ENCODE measurements at regions not wholly inside any gene's neighbourhood (a gene's known extent, or its start where the extent isn't known, plus 50 kb on each side); places are given as distances from the start of the nearest gene placed in this dataset.

DNA sequence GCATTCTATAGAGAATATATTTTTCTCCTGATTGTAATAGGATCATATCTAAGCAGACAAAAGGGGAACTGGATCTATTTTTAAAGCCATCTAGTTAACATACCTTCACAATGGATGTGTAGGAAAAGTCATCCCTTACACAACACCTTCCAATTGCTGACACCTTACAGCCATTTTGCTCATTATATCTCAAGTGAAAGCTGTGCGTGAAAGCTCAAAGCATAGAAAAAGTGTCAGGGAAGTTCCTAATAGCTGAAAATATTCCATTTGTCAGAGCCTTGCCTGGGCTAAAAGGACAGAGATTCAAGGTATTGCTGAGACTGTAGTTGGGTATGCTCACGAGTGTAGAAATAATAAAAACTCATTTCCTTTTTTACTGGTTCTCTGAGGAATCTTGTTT lies 340.6 kb upstream of the KLHL1 start:
- Histone ChIP-seq H3K4me1 (ENCODE audit: control insufficient read depth, insufficient read depth, low read length) (no peaks in the 10 kb centered on the region), H3K9me3 (ENCODE audit: control insufficient read depth, low read length) (no peaks in the 10 kb centered on the region), H3K27ac (ENCODE audit: low read length) (no peak overlapping the region), H3K4me3 (ENCODE audit: low read length) (no peak overlapping the region), H3K27me3 (ENCODE audit: control insufficient read depth, insufficient read depth) (no peaks in the 10 kb centered on the region)
- 63% methylated on average over 2 of the region's 2 CpGs for WGBS
- no peak for ATAC-seq
- DNase-seq: no peak
- intact Hi-C loops (cut with DNase I): no loop called here

DNA sequence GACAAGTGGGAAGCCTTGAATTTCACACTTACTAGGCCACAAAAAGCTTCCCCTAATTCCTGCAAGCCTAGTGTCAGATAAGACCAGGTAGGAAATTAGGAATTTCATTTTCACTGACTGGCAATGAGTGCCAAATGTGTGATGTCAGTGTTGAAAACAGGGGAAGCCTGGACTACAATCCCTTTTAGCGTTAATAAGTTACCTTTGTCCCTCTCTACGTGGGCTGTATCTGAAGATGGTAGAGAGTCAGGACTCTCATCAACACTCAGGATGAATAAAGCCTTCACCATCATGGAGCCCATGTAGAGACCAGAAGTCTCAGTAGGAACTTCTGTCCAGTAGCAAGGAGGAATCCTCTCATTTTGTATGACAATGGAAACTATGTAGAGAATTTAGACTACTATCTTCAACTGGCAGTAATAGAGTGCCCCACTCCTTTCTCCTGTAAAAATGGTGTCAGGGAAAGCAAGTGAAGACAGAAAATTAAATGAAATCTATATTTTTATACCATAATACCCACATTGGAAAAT lies 324.1 kb upstream of the KLHL1 start:
- no peak overlapping the region for H3K4me3 ChIP-seq (ENCODE audit: low read length)
- ATAC-seq (no peak), DNase-seq (no peak)
- no peak overlapping the region for H3K27ac ChIP-seq (ENCODE audit: low read length)
- intact Hi-C loops (cut with DNase I): no loop called here
- no peaks in the 10 kb centered on the region for H3K4me1 ChIP-seq (ENCODE audit: control insufficient read depth, insufficient read depth, low read length)
- 72% methylated on average over 2 of the region's 2 CpGs for WGBS
- H3K27me3 ChIP-seq (ENCODE audit: control insufficient read depth, insufficient read depth): no peaks in the 10 kb centered on the region
- no peaks in the 10 kb centered on the region for H3K9me3 ChIP-seq (ENCODE audit: control insufficient read depth, low read length)

DNA sequence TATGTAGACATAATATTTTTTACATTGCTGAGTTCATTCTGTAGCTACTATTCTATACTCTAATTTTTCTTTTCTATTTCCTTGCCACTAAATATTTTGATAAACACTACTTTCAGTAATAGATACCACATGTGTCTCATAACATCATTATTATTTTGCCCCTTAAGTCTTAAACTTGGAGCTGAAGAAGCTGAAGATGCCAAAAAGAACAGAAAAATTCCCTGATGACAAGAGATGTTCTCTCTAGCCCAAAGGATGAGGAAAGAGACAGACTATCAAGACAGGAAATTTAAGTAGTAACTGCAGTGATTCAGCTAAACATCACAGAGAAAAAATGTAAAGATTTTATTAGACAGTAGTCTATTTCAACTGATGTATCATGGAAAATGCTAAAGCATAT lies 322.0 kb upstream of the KLHL1 start:
- intact Hi-C loops (cut with DNase I): no loop called here
- DNase-seq: no peak

DNA sequence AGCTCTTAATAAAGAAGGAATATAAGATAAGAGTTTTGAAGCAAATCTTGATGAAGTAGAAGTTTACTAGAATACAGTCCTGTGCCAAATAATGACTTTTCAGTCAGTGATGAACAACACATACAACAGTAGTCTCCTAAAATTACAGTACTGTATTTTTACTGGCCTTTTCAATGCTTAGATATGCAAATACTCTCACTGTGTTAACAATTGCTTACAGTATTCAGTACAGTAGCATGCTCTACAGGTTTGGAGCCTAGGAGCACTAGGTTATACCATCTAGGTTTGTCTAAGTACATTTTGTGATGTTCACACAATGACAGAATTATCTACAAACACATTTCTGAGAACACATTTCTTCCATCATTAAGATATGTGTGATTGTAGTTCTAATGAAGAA lies 316.7 kb upstream of the KLHL1 start:
- ATAC-seq (no peak), DNase-seq (no peak)
- no peak overlapping the region for H3K27ac ChIP-seq (ENCODE audit: low read length)
- no peaks in the 10 kb centered on the region for H3K9me3 ChIP-seq (ENCODE audit: control insufficient read depth, low read length)
- H3K4me1 ChIP-seq (ENCODE audit: control insufficient read depth, insufficient read depth, low read length): no peaks in the 10 kb centered on the region
- no peaks in the 10 kb centered on the region for H3K27me3 ChIP-seq (ENCODE audit: control insufficient read depth, insufficient read depth)
- H3K4me3 ChIP-seq (ENCODE audit: low read length): no peak overlapping the region
- intact Hi-C loops (cut with DNase I): no loop called here

More for the DNA sequence above, 322.0 kb upstream of the KLHL1 start:
- ATAC-seq: no peak
- H3K4me3 ChIP-seq (ENCODE audit: low read length): no peak overlapping the region
- H3K4me1 ChIP-seq (ENCODE audit: control insufficient read depth, insufficient read depth, low read length): no peaks in the 10 kb centered on the region
- H3K9me3 ChIP-seq (ENCODE audit: control insufficient read depth, low read length): no peaks in the 10 kb centered on the region
- no peaks in the 10 kb centered on the region for H3K27me3 ChIP-seq (ENCODE audit: control insufficient read depth, insufficient read depth)
- no peak overlapping the region for H3K27ac ChIP-seq (ENCODE audit: low read length)

DNA sequence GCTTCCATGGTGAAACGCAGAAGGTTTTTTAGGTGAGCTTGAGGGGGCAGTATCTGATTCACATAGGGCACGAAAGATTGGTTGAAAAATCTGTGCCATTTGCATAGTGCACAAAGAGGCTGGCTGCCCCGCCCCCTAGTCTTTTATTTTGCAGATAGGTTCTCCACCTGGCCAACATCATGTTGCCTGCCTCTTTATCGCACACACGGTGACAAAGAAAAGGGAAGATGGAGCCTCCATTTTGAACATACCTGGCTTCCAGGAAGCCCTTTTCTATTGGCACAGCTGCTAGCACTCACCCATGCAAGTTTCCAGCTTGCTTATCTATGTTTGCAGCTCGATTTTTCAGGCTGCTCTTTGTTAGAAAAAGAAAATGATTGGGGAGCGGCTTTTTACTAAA lies 316.2 kb upstream of the KLHL1 start:
- no peaks in the 10 kb centered on the region for H3K27me3 ChIP-seq (ENCODE audit: control insufficient read depth, insufficient read depth)
- H3K4me1 ChIP-seq (ENCODE audit: control insufficient read depth, insufficient read depth, low read length): no peaks in the 10 kb centered on the region
- H3K4me3 ChIP-seq (ENCODE audit: low read length): no peak overlapping the region
- no peaks in the 10 kb centered on the region for H3K9me3 ChIP-seq (ENCODE audit: control insufficient read depth, low read length)
- intact Hi-C loops (cut with DNase I): no loop called here
- no peak for DNase-seq
- ATAC-seq: no peak
- H3K27ac ChIP-seq (ENCODE audit: low read length): no peak overlapping the region
- 66% methylated on average over 7 of the region's 7 CpGs for WGBS

DNA sequence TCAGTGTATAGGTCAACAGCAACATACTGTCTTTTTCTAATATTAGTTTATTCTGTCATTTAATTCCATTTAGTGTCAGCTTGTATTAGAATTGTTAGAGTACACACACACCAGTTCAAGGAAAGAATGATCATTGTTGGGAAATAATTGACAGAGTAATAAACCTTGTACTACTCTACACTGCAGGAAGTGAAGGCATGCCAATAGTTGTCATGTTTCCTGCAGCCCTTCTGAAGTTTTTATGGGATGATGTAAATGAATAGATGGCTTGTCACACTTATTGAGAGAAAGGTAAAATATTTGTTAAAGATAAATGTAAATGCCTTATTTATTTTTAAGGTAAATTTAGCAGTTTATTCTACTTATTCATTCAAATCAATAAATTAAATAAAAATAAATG lies 306.9 kb upstream of the KLHL1 start:
- no peak for DNase-seq
- Histone ChIP-seq H3K4me3 (ENCODE audit: low read length) (no peak overlapping the region), H3K9me3 (ENCODE audit: control insufficient read depth, low read length) (no peaks in the 10 kb centered on the region), H3K27ac (ENCODE audit: low read length) (no peak overlapping the region), H3K4me1 (ENCODE audit: control insufficient read depth, insufficient read depth, low read length) (no peaks in the 10 kb centered on the region), H3K27me3 (ENCODE audit: control insufficient read depth, insufficient read depth) (no peaks in the 10 kb centered on the region)
- intact Hi-C loops (cut with DNase I): no loop called here
- no peak for ATAC-seq

DNA sequence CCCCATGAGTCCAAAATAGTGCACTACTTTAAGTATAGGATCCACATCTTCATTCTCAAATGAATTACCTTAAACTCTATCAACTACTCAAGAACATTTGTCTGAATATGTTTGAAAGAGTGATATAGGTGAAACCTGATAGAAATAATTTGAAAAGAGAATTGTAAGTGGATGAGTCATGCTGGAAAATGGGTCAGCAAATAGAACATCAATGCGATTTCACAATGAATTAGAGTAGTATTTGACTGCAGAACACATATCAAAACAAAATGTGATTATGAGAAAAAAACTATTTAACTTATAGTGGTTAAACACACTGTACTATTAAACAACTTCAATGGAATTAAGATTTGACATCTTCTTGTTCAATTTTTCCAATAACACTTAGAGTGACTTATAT lies 300.6 kb upstream of the KLHL1 start:
- Histone ChIP-seq H3K9me3 (ENCODE audit: control insufficient read depth, low read length) (no peaks in the 10 kb centered on the region), H3K4me3 (ENCODE audit: low read length) (no peak overlapping the region), H3K27ac (ENCODE audit: low read length) (no peak overlapping the region), H3K27me3 (ENCODE audit: control insufficient read depth, insufficient read depth) (no peaks in the 10 kb centered on the region), H3K4me1 (ENCODE audit: control insufficient read depth, insufficient read depth, low read length) (no peaks in the 10 kb centered on the region)
- no peak for ATAC-seq
- DNase-seq: no peak
- intact Hi-C loops (cut with DNase I): no loop called here
- 82% methylated on average over 1 of the region's 1 CpG for WGBS

DNA sequence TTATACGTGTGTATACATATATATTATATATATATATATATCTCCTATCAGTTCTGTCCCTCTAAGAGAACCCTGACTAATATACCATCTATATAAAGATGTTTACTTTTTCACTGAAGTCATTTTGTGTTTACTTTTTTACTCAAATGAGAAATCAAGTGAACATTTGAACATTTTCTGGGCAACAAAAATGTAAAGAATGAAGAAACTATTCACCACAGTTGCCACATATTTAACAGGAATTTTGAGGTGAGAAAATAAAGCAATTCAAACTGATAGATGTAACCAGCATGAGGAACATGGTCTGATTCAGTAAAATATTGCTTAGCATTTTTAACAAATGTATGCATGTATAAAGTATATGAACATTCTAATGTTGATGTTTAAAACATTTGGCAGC lies 299.2 kb upstream of the KLHL1 start:
- H3K4me3 ChIP-seq (ENCODE audit: low read length): no peak overlapping the region
- ATAC-seq (no peak), DNase-seq (no peak)
- H3K27me3 ChIP-seq (ENCODE audit: control insufficient read depth, insufficient read depth): no peaks in the 10 kb centered on the region
- H3K9me3 ChIP-seq (ENCODE audit: control insufficient read depth, low read length): no peaks in the 10 kb centered on the region
- no peak overlapping the region for H3K27ac ChIP-seq (ENCODE audit: low read length)
- 72% methylated on average over 1 of the region's 1 CpG for WGBS
- intact Hi-C loops (cut with DNase I): no loop called here
- no peaks in the 10 kb centered on the region for H3K4me1 ChIP-seq (ENCODE audit: control insufficient read depth, insufficient read depth, low read length)

DNA sequence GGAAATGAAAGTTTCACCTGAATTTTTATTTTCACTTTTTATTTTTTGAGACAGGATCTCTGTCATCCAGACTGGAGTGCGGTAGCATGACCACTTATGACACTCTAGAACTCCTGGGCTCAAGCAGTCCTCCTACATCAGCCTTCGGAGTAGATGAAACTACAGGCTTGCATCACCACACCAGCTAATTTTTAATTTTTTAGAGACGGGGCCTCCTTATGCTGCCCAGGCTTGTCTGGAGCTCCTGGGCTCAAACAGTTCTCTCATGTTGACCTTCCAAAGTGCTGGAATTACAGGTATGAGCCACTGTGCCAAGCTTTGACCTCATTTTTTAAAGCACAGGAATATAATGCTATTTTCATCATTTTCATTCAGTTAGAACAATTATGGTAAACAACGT lies 297.0 kb upstream of the KLHL1 start:
- DNase-seq: no peak
- Histone ChIP-seq H3K27ac (ENCODE audit: low read length) (no peak overlapping the region), H3K4me1 (ENCODE audit: control insufficient read depth, insufficient read depth, low read length) (no peaks in the 10 kb centered on the region), H3K27me3 (ENCODE audit: control insufficient read depth, insufficient read depth) (no peaks in the 10 kb centered on the region), H3K4me3 (ENCODE audit: low read length) (no peak overlapping the region), H3K9me3 (ENCODE audit: control insufficient read depth, low read length) (no peaks in the 10 kb centered on the region)
- intact Hi-C loops (cut with DNase I): no loop called here
- ATAC-seq: no peak
- WGBS: 79% methylated on average over 4 of the region's 4 CpGs

DNA sequence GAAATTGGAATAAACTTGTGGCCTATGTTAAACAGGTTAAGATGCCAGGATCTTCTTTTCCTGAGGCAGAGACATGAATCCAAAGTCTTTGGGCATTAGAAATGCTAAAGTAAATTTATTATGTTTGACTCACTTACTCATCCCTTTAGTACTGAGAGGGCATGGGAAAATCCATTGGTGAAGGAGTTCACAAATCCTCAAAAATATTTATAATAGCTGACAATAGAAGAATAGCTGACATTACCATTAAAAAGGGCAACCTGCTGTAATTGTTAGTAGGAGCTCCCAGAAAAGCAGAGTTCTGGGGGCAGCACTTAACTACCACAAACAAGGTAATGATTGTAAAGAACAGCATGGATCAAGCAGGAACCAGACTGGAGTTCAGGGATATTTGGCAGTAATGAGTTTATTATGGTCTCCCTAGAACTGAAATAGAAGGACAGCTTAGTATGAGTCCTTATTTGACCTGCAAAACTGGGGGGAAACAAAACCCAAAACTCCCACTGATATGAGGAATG lies 285.8 kb upstream of the KLHL1 start:
- no peaks in the 10 kb centered on the region for H3K9me3 ChIP-seq (ENCODE audit: control insufficient read depth, low read length)
- no peak overlapping the region for H3K4me3 ChIP-seq (ENCODE audit: low read length)
- intact Hi-C loops (cut with DNase I): no loop called here
- H3K4me1 ChIP-seq (ENCODE audit: control insufficient read depth, insufficient read depth, low read length): no peaks in the 10 kb centered on the region
- DNase-seq (no peak), ATAC-seq (no peak)
- H3K27me3 ChIP-seq (ENCODE audit: control insufficient read depth, insufficient read depth): no peaks in the 10 kb centered on the region
- H3K27ac ChIP-seq (ENCODE audit: low read length): no peak overlapping the region

DNA sequence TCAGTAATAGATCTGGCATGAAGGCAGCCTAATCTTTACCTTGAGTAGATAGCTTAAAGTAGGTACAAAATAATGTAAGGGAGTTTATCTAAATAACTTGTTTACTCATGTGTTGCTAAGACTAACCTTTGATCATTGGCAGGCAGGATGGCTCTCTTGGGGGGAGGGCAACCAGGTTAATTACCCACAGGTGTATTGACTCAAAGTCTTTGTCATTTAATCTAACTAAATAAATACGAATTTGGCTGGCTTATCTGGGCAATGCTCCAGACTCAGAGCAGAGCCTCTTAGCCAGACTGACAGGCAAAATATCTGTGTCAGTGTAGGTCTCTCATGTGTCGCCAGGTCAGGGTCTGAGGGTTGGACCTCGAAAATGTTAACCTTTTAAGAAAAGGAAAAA lies 283.4 kb upstream of the KLHL1 start:
- no peaks in the 10 kb centered on the region for H3K4me1 ChIP-seq (ENCODE audit: control insufficient read depth, insufficient read depth, low read length)
- no peak overlapping the region for H3K4me3 ChIP-seq (ENCODE audit: low read length)
- no peaks in the 10 kb centered on the region for H3K27me3 ChIP-seq (ENCODE audit: control insufficient read depth, insufficient read depth)
- ATAC-seq (no peak), DNase-seq (no peak)
- H3K27ac ChIP-seq (ENCODE audit: low read length): no peak overlapping the region
- no peaks in the 10 kb centered on the region for H3K9me3 ChIP-seq (ENCODE audit: control insufficient read depth, low read length)
- intact Hi-C loops (cut with DNase I): no loop called here
- WGBS: 33% methylated on average over 3 of the region's 3 CpGs

DNA sequence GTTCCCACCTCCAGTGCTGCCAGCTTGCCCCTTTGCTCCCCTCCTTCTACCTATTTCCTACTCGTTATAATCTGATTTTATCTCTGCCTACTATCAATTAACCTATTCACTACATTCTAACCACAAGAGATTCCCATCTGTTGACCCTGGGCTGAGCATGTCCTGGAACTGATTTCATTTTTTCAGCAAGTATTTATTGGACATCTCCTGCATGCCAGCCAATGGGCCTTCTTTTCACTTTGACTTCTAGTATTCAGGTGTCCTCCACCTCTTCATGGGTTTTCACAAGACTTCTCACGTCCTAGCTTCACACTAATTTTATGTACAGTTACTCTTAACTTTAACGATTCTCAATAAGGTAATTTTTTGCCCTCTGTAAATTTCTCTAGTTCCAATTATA lies 282.7 kb upstream of the KLHL1 start:
- DNase-seq: no peak
- intact Hi-C loops (cut with DNase I): no loop called here
- Histone ChIP-seq H3K27me3 (ENCODE audit: control insufficient read depth, insufficient read depth) (no peaks in the 10 kb centered on the region), H3K4me1 (ENCODE audit: control insufficient read depth, insufficient read depth, low read length) (no peaks in the 10 kb centered on the region), H3K4me3 (ENCODE audit: low read length) (no peak overlapping the region), H3K9me3 (ENCODE audit: control insufficient read depth, low read length) (no peaks in the 10 kb centered on the region), H3K27ac (ENCODE audit: low read length) (no peak overlapping the region)
- ATAC-seq: no peak
- 63% methylated on average over 3 of the region's 3 CpGs for WGBS

Data from right cardiac atrium (tissue), 5 donors.